HepG2 (cell line): ENCODE measurements at regions not wholly inside any gene's neighbourhood (a gene's known extent, or its start where the extent isn't known, plus 50 kb on each side); places are given as distances from the start of the nearest gene placed in this dataset.

ENCODE experiments used
- ATF1 ChIP-seq: IDR thresholded peaks from 2 replicates; pipeline ENCODE4 v1.6.1; 2016; ENCODE audit warnings: mild to moderate bottlenecking, control low read depth
- ELF1 ChIP-seq: sonication (generic); formaldehyde crosslinking; IDR thresholded peaks from 2 replicates; pipeline ENCODE4 v1.4.0; 2020; ENCODE audit warnings: missing genetic modification reagents
- FOXA1 ChIP-seq, 2 experiments: fragments of 450-650 bp in 1 of 2; sonication (generic) in 1 of 2; formaldehyde crosslinking in 1 of 2; IDR thresholded peaks; 2 replicates each; pipeline versions ENCODE4 v1.4.0 to v1.6.1; 2016 to 2020; ENCODE audit warnings: missing genetic modification reagents in 1 of 2
- HDAC1 ChIP-seq: sonication (generic); formaldehyde crosslinking; IDR thresholded peaks from 2 replicates; pipeline ENCODE4 v1.5.1; 2020; ENCODE audit warnings: mild to moderate bottlenecking, missing genetic modification reagents
- IRF2 ChIP-seq: IDR thresholded peaks from 2 replicates; pipeline ENCODE4 v1.6.1; 2018; ENCODE audit warnings: missing genetic modification reagents, missing compliant biosample characterization
- MYC ChIP-seq: sonication (generic); formaldehyde crosslinking; IDR thresholded peaks from 2 replicates; pipeline ENCODE4 v1.9.0; 2021; ENCODE audit warnings: missing genetic modification reagents, borderline replicate concordance
- NFIB ChIP-seq: sonication (generic); formaldehyde crosslinking; IDR thresholded peaks from 2 replicates; pipeline ENCODE4 v1.9.0; 2021; ENCODE audit warnings: missing genetic modification reagents, mild to moderate bottlenecking, borderline replicate concordance
- TGIF2 ChIP-seq: IDR thresholded peaks from 2 replicates; pipeline ENCODE4 v1.6.1; 2016; ENCODE audit warnings: control low read depth, missing compliant biosample characterization
- ZFP90 ChIP-seq: sonication (generic); formaldehyde crosslinking; IDR thresholded peaks from 2 replicates; pipeline ENCODE4 v1.8.0; 2022; ENCODE audit warnings: missing genetic modification reagents, mild to moderate bottlenecking, inconsistent platforms, borderline replicate concordance
- ZMYM3 ChIP-seq: sonication (generic); formaldehyde crosslinking; IDR thresholded peaks from 2 replicates; pipeline ENCODE4 v1.5.1; 2020; ENCODE audit warnings: mild to moderate bottlenecking, missing genetic modification reagents
- ZNF136 ChIP-seq: sonication (generic); formaldehyde crosslinking; IDR thresholded peaks from 2 replicates; pipeline ENCODE4 v1.8.1; 2022; ENCODE audit warnings: low read depth, mild to moderate bottlenecking, moderate library complexity, missing genetic modification reagents
- ZNF235 ChIP-seq: sonication (generic); formaldehyde crosslinking; IDR thresholded peaks from 2 replicates; pipeline ENCODE4 v1.8.1; 2023; ENCODE audit warnings: mild to moderate bottlenecking, missing genetic modification reagents, borderline replicate concordance
- ZNF446 ChIP-seq: sonication (generic); formaldehyde crosslinking; IDR thresholded peaks from 2 replicates; pipeline ENCODE4 v1.5.0; 2020; ENCODE audit warnings: mild to moderate bottlenecking, missing genetic modification reagents
- TF ChIP-seq, protein P1 (sequence below): sonication (generic); formaldehyde crosslinking; conservative IDR thresholded peaks from 2 replicates; pipeline ENCODE4 v1.8.0; 2022; ENCODE audit warnings: low read depth, missing genetic modification reagents
- TF ChIP-seq, protein P2 (sequence below): sonication (generic); formaldehyde crosslinking; IDR thresholded peaks from 2 replicates; pipeline ENCODE4 v1.5.1; 2020; ENCODE audit warnings: missing genetic modification reagents, mild to moderate bottlenecking, borderline replicate concordance
- TF ChIP-seq, protein P3 (sequence below): IDR thresholded peaks from 2 replicates; pipeline ENCODE4 v1.6.1; 2012; ENCODE audit warnings: inconsistent platforms
- TF ChIP-seq, protein P4 (sequence below): sonication (generic); formaldehyde crosslinking; IDR thresholded peaks from 2 replicates; pipeline ENCODE4 v1.4.0; 2020; ENCODE audit warnings: missing genetic modification reagents

DNA sequence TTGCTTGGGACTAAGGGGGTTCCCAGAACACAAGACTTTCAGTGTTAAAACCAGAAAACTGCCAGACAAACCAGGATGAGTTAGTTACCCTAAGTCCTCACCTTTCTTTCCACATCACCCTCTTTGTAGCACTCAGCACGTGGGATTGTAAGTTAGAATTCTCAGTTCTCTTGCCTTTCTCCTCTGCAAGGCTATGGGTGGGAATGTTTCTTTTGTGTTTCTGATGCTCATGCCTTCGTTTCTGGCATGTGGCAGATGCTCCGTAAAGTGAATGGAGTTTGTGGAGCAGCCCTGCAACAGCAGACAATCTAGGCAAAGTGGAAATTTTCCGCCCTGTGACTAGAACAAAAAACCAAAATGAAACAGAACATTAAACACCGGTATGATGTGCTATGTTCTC, 64.7 kb upstream of the SPP1 start (continued):
- TF ChIP-seq ZNF235 = no peak
- no peak for TF ChIP-seq IRF2 (CRISPR knock-in tag)
- TF ChIP-seq ZFP90 = no peak
- no peak for TF ChIP-seq ATF1 (CRISPR knock-in tag)
- no peak for TF ChIP-seq FOXA1 (IDR thresholded peaks at IDR 0.05)
- TF ChIP-seq FOXA1 (CRISPR knock-in tag; IDR thresholded peaks at IDR 0.05) = no peak
- no peak for TF ChIP-seq HDAC1
- TF ChIP-seq NFIB (CRISPR knock-in tag) = no peak
- TF ChIP-seq, protein P1, sequence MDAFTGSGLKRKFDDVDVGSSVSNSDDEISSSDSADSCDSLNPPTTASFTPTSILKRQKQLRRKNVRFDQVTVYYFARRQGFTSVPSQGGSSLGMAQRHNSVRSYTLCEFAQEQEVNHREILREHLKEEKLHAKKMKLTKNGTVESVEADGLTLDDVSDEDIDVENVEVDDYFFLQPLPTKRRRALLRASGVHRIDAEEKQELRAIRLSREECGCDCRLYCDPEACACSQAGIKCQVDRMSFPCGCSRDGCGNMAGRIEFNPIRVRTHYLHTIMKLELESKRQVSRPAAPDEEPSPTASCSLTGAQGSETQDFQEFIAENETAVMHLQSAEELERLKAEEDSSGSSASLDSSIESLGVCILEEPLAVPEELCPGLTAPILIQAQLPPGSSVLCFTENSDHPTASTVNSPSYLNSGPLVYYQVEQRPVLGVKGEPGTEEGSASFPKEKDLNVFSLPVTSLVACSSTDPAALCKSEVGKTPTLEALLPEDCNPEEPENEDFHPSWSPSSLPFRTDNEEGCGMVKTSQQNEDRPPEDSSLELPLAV = no peak
- TF ChIP-seq TGIF2 (CRISPR knock-in tag) = 0 out of 2 replicates have a peak, but pooled peaks have one; percentile 9
- TF ChIP-seq ZMYM3 (CRISPR knock-in tag) = no peak
- TF ChIP-seq, protein P2, sequence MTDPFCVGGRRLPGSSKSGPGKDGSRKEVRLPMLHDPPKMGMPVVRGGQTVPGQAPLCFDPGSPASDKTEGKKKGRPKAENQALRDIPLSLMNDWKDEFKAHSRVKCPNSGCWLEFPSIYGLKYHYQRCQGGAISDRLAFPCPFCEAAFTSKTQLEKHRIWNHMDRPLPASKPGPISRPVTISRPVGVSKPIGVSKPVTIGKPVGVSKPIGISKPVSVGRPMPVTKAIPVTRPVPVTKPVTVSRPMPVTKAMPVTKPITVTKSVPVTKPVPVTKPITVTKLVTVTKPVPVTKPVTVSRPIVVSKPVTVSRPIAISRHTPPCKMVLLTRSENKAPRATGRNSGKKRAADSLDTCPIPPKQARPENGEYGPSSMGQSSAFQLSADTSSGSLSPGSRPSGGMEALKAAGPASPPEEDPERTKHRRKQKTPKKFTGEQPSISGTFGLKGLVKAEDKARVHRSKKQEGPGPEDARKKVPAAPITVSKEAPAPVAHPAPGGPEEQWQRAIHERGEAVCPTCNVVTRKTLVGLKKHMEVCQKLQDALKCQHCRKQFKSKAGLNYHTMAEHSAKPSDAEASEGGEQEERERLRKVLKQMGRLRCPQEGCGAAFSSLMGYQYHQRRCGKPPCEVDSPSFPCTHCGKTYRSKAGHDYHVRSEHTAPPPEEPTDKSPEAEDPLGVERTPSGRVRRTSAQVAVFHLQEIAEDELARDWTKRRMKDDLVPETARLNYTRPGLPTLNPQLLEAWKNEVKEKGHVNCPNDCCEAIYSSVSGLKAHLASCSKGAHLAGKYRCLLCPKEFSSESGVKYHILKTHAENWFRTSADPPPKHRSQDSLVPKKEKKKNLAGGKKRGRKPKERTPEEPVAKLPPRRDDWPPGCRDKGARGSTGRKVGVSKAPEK (CRISPR knock-in tag) = no peak
- TF ChIP-seq MYC (CRISPR knock-in tag) = no peak
- TF ChIP-seq, protein P3, sequence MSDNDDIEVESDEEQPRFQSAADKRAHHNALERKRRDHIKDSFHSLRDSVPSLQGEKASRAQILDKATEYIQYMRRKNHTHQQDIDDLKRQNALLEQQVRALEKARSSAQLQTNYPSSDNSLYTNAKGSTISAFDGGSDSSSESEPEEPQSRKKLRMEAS = peak; percentile 46; the same call in 1 of the 2 replicates
- TF ChIP-seq, protein P4, sequence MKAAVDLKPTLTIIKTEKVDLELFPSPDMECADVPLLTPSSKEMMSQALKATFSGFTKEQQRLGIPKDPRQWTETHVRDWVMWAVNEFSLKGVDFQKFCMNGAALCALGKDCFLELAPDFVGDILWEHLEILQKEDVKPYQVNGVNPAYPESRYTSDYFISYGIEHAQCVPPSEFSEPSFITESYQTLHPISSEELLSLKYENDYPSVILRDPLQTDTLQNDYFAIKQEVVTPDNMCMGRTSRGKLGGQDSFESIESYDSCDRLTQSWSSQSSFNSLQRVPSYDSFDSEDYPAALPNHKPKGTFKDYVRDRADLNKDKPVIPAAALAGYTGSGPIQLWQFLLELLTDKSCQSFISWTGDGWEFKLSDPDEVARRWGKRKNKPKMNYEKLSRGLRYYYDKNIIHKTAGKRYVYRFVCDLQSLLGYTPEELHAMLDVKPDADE (CRISPR knock-in tag) = no peak
- TF ChIP-seq ZNF446 (CRISPR knock-in tag) = no peak
- TF ChIP-seq ZNF136 = 0 out of 2 replicates have a peak, but pooled peaks have one; percentile 22
- 0 out of 2 replicates have a peak, but pooled peaks have one; percentile 5 for TF ChIP-seq ELF1 (CRISPR knock-in tag)
